Skeletal muscle cell (primary cell): ENCODE measurements at regions not wholly inside any gene's neighbourhood (a gene's known extent, or its start where the extent isn't known, plus 50 kb on each side); places are given as distances from the start of the nearest gene placed in this dataset.

Experiments used
- DNase-seq: peaks from one replicate; pipeline ENCODE4 v3.0.0-alpha.2; 2010; ENCODE audit warnings: low read depth
- H3K4me3 ChIP-seq: 2 replicates; pipeline ENCODE4 v1.5.1; 2011; ENCODE audit warnings: low read depth, mild to moderate bottlenecking, control low read depth, low read length, moderate library complexity

- no peak overlapping the region for H3K4me3 ChIP-seq
- no peak for DNase-seq
These were observed 453.7 kb downstream of the TTLL7 start for GRCh38 chr1:83545066-83545862.

- DNase-seq: no peak
- no peak overlapping the region for H3K4me3 ChIP-seq
These were observed 455.5 kb downstream of the TTLL7 start for GRCh38 chr1:83543222-83543973.

GRCh38 chr1:83531521-83532309 lies 467.2 kb downstream of the TTLL7 start:
- DNase-seq: no peak
- no peak overlapping the region for H3K4me3 ChIP-seq

GRCh38 chr1:83530506-83530905 lies 468.4 kb downstream of the TTLL7 start:
- DNase-seq: no peak
- no peak overlapping the region for H3K4me3 ChIP-seq

GRCh38 chr1:83527987-83528386 lies 470.9 kb downstream of the TTLL7 start:
- H3K4me3 ChIP-seq: no peak overlapping the region
- DNase-seq: no peak

GRCh38 chr1:83520797-83521196 lies 478.1 kb downstream of the TTLL7 start:
- DNase-seq: no peak
- H3K4me3 ChIP-seq: no peak overlapping the region

GRCh38 chr1:83516369-83516768 lies 482.6 kb downstream of the TTLL7 start:
- no peak overlapping the region for H3K4me3 ChIP-seq
- DNase-seq: peak; percentile 26

GRCh38 chr1:83515578-83516154 lies 483.3 kb downstream of the TTLL7 start:
- DNase-seq: no peak

GRCh38 chr1:83512373-83513193 lies 486.3 kb downstream of the TTLL7 start:
- DNase-seq: no peak
- H3K4me3 ChIP-seq: no peak overlapping the region

More at GRCh38 chr1:83515578-83516154, 483.3 kb downstream of the TTLL7 start:
- no peak overlapping the region for H3K4me3 ChIP-seq

GRCh38 chr1:83511146-83511726 lies 487.7 kb downstream of the TTLL7 start:
- no peak for DNase-seq
- H3K4me3 ChIP-seq: no peak overlapping the region

GRCh38 chr1:83509301-83509781 lies 489.6 kb downstream of the TTLL7 start:
- DNase-seq: no peak
- no peak overlapping the region for H3K4me3 ChIP-seq

GRCh38 chr1:83508485-83509151 lies 490.3 kb downstream of the TTLL7 start:
- peak; percentile 88 for DNase-seq
- no peak overlapping the region for H3K4me3 ChIP-seq

GRCh38 chr1:83505148-83505547 lies 493.8 kb downstream of the TTLL7 start:
- DNase-seq: no peak

GRCh38 chr1:83503153-83503552 lies 495.8 kb downstream of the TTLL7 start:
- DNase-seq: no peak

More at GRCh38 chr1:83505148-83505547, 493.8 kb downstream of the TTLL7 start:
- no peak overlapping the region for H3K4me3 ChIP-seq

GRCh38 chr1:83500987-83501591 lies 497.8 kb downstream of the TTLL7 start:
- H3K4me3 ChIP-seq: no peak overlapping the region
- DNase-seq: no peak

More at GRCh38 chr1:83503153-83503552, 495.8 kb downstream of the TTLL7 start:
- H3K4me3 ChIP-seq: no peak overlapping the region

- DNase-seq: no peak
- H3K4me3 ChIP-seq: no peak overlapping the region
These were observed 498.4 kb downstream of the TTLL7 start for GRCh38 chr1:83500531-83500930.

GRCh38 chr1:83499998-83500397 lies 498.9 kb downstream of the TTLL7 start:
- no peak for DNase-seq
- no peak overlapping the region for H3K4me3 ChIP-seq
